Panc1 (cell line): ENCODE measurements at regions not wholly inside any gene's neighbourhood (a gene's known extent, or its start where the extent isn't known, plus 50 kb on each side); places are given as distances from the start of the nearest gene placed in this dataset.

Experiments
- ATAC-seq: fragments of 200-7000 bp; cut with Tn5 transposase; 2 replicates; pipeline ENCODE4 v1.9.1; 2020; ENCODE audit warnings: mild to moderate bottlenecking, moderate library complexity
- BruUV-seq: library from RNA; stranded (reverse); fragments of 400-500 nt; replicated peaks from 2 replicates; lab custom pipeline; 2021; lab: Mats Ljungman, UMichigan
- CTCF ChIA-PET: fragments of 300-600 bp; sonication (Branson Sonifier 250); formaldehyde crosslinking; loops from one replicate; lab custom pipeline; 2022; ENCODE audit warnings: antibody characterized with exemption; lab: Charles Lee
- POLR2A ChIA-PET: fragments of 300-600 bp; sonication (Branson Sonifier 250); formaldehyde crosslinking; loops from one replicate; lab custom pipeline; 2022; ENCODE audit warnings: antibody characterized with exemption; lab: Charles Lee
- DNase-seq: peaks from one replicate; pipeline ENCODE4 v3.0.0-alpha.2; 2010; ENCODE audit warnings: low read depth, low spot score
- H3K27ac ChIP-seq: 2 replicates; pipeline ENCODE4 v1.5.1; 2011; ENCODE audit warnings: mild to moderate bottlenecking, low read length, inconsistent platforms
- H3K27me3 ChIP-seq: fragments of 200-500 bp; sonication (Bioruptor generic); 2 replicates; pipeline ENCODE4 v1.6.0; 2014; ENCODE audit warnings: low read length, inconsistent platforms; ENCODE audit not compliant: control insufficient read depth, insufficient read depth
- H3K36me3 ChIP-seq: fragments of 200-500 bp; sonication (Bioruptor generic); 2 replicates; pipeline ENCODE4 v1.5.1; 2014; ENCODE audit warnings: inconsistent platforms, mild to moderate bottlenecking, low read length, moderate library complexity; ENCODE audit not compliant: control insufficient read depth, insufficient read depth
- H3K4me1 ChIP-seq: 2 replicates; pipeline ENCODE4 v1.5.1; 2011; ENCODE audit warnings: inconsistent platforms, mild to moderate bottlenecking, low read length, moderate library complexity; ENCODE audit not compliant: control insufficient read depth, insufficient read depth
- H3K4me3 ChIP-seq, 2 experiments: 2 replicates each; pipeline ENCODE4 v1.5.1; 2011 to 2012; ENCODE audit warnings: low read depth in 2 of 2, low read length in 2 of 2, mild to moderate bottlenecking in 2 of 2, inconsistent platforms in 1 of 2, moderate library complexity in 1 of 2
- H3K9me3 ChIP-seq: fragments of 200-500 bp; sonication (Bioruptor generic); 2 replicates; pipeline ENCODE4 v1.5.1; 2014; ENCODE audit warnings: low read depth, mild to moderate bottlenecking, inconsistent platforms, low read length, moderate library complexity; ENCODE audit not compliant: control insufficient read depth, insufficient read depth
- CTCF ChIP-seq: fragments of 450-650 bp; IDR thresholded peaks from 2 replicates; pipeline ENCODE4 v1.5.1; 2017; ENCODE audit warnings: mild to moderate bottlenecking
- POLR2AphosphoS5 ChIP-seq: IDR thresholded peaks from 2 replicates; pipeline ENCODE4 v1.6.1; 2012; ENCODE audit warnings: mild to moderate bottlenecking, low read depth, low read length, moderate library complexity
- REST ChIP-seq, 2 experiments: IDR thresholded peaks; 2 replicates each; pipeline ENCODE4 v1.6.1; 2011 to 2012; ENCODE audit warnings: low read depth in 2 of 2, control low read depth in 1 of 2, low read length in 1 of 2, mild to moderate bottlenecking in 1 of 2, moderate library complexity in 1 of 2; ENCODE audit not compliant: insufficient read depth in 1 of 2
- SIN3A ChIP-seq: IDR thresholded peaks from 2 replicates; pipeline ENCODE4 v1.6.1; 2012; ENCODE audit warnings: low read depth, mild to moderate bottlenecking, low read length, moderate library complexity, borderline replicate concordance; ENCODE audit not compliant: insufficient read depth
- TCF7L2 ChIP-seq: IDR thresholded peaks from 2 replicates; pipeline ENCODE4 v1.6.1; 2011; ENCODE audit warnings: mild to moderate bottlenecking, low read depth, low read length, inconsistent platforms
- in situ Hi-C: cut with HindIII; loops from 2 replicates; pipeline ENCODE4 v1.10.0; 2016; ENCODE audit warnings: low sequenced_read_pairs, low pct_unique_long_range_greater_than_20kb
- intact Hi-C: fragments of 100-400 bp; cut with micrococcal nuclease; formaldehyde crosslinking; loops from one replicate; pipeline ENCODE4 v1.10.0; 2022; ENCODE audit not compliant: unreplicated experiment

GRCh38 chr12:60465060-60465459, 869.2 kb downstream of the SLC16A7 start:
- POLR2A ChIA-PET, result no interaction called here
- CTCF ChIA-PET, result no interaction called here
- in situ Hi-C loops, result no loop called here
- Histone ChIP-seq H3K27ac (no peak overlapping the region), H3K27me3 (no peaks in the 10 kb centered on the region), H3K4me1 (no peaks in the 10 kb centered on the region), H3K9me3 (no peaks in the 10 kb centered on the region), H3K36me3 (no peaks in the 10 kb centered on the region), H3K4me3 (no peak overlapping the region)
- intact Hi-C loops, result no loop called here
- BruUV-seq, result no TSS peak
- no peak for ATAC-seq
- no peak for DNase-seq
- no peak for TF ChIP-seq REST (IDR thresholded peaks at IDR 0.05; ENCODE audit: insufficient read depth in 1 of 2, low read depth in 2 of 2, low read length in 1 of 2)
- no peak for TF ChIP-seq POLR2AphosphoS5
- no peak for TF ChIP-seq CTCF
- no peak for TF ChIP-seq SIN3A

- H3K36me3 ChIP-seq, result no peaks in the 10 kb centered on the region
- intact Hi-C loops (no loop called here), in situ Hi-C loops (no loop called here)
- ATAC-seq, result no peak
- DNase-seq, result no peak
- no peak overlapping the region for H3K27ac ChIP-seq
- no peaks in the 10 kb centered on the region for H3K27me3 ChIP-seq
- POLR2A ChIA-PET, result no interaction called here
- no peak overlapping the region for H3K4me3 ChIP-seq
- TF ChIP-seq REST (IDR thresholded peaks at IDR 0.05; ENCODE audit: insufficient read depth in 1 of 2, low read depth in 2 of 2, low read length in 1 of 2), result no peak
- no peak for TF ChIP-seq POLR2AphosphoS5
- TF ChIP-seq SIN3A, result no peak
- TF ChIP-seq CTCF, result no peak
- no peak for TF ChIP-seq TCF7L2
- no TSS peak for BruUV-seq
- no peaks in the 10 kb centered on the region for H3K9me3 ChIP-seq
- CTCF ChIA-PET, result no interaction called here
- no peaks in the 10 kb centered on the region for H3K4me1 ChIP-seq
Measured at GRCh38 chr12:60468546-60468945, 872.7 kb downstream of the SLC16A7 start.
